Hematopoietic multipotent progenitor cell treated with erythropoietin and hydrocortisone succinate and interleukin-3 and kit ligand, for 15 days (in vitro differentiated cells): ENCODE measurements at regions not wholly inside any gene's neighbourhood (a gene's known extent, or its start where the extent isn't known, plus 50 kb on each side); places are given as distances from the start of the nearest gene placed in this dataset.
"Not testable (repeated sequence)": the region's sequence is repeated elsewhere in the genome, so short reads cannot be mapped to it uniquely, and the experiment has no call there.

Source experiments
- DNase-seq: peaks from one replicate; pipeline ENCODE4 v3.0.0-alpha.2; 2015; ENCODE audit warnings: low spot score

DNA sequence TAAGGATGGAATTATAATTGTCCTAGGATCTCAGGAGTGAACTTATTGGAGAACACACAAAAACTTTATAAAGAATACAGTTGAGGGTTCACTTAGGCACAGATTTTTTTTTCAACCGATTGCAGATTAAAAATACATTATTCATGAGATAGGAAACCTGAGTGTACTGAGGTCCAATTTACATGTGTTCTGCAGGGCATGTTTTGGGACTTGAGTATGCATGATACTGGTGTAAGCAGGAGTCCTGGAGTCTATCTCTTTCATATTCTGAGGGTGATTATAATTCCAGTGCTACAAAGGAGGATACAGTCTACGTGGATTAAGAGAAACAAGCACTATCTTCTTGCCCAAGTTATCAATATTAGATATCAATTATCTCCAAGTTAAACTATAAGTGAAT is 139.3 kb upstream of the HSFY2 start:
- no peak for DNase-seq

DNA sequence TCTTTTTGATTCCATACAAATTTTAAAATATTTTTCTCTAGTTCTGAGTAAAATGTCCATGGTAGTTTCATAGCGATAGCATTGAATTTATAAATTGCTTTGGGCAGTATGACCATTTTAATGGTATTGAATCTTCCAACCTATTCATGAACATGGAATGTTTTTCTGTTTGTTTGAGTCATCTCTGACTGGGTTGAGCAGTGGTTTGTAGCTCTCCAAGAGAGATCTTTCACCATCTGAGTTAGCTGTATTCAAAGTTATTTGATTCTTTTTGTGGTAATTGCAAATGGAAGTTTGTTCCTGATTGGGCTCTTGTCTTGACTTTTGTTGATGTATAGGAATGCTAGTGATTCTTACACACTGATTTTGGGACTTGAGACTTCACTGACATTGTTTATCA is 136.3 kb upstream of the HSFY2 start:
- DNase-seq = no peak

DNA sequence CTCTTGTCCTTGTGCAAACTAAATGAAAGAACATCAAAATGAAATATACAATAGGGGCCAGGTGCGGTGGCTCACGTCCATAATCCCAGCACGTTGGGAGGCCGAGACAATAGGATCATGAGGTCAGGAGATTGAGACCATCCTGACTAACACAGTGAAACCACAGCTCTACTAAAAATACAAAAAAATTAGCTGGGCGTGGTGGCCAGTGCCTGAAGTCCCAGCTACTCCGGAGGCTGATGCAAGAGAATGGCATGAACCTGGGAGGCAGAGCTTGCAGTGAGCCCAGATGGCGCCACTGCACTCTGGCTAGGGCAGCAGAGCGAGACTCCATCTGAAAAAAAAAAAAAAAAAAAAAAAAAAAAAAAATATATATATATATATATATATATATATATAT is 132.7 kb upstream of the HSFY2 start:
- not testable (repeated sequence) for DNase-seq

- no peak for DNase-seq
These were observed 130.8 kb upstream of the HSFY2 start for GRCh38 chrY:18904296-18904695.

DNA sequence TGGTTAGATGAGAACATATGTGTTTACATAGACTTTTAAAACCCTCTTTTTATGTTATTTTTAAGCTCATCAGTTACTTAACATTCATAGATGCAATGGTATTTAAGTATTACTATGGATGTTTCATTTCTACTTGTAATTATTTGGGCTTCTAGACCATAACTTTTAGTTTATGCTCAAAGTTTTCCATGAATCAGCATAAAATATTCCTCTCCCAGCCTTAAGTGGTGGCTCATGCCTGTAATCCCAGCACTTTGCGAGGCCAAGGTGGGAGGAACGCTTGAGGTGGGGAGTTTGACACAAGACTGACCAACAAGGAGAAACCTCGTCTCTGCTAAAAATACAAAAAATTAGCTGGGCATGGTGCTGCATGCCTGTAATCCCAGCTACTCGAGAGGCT is 118.5 kb upstream of the HSFY2 start:
- no peak for DNase-seq

DNA sequence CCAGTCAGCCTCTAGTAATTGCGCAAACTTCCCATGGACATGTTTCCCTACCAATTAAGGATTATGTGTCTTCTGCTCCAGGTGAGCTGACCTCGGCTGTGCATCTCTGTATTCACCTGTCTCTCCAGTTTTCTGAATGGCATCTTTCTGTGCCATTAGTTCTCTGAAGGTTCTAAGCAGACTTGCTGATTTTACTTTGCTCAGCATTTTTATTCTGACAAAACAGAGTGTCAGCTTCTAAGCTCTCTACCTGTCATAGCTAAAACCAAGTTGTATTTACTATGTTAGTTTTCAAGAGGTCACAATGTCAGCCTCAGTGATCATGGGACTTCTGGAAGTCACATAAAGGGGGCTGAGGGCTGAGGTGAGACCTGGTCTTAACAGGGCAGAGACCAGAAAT is 116.0 kb upstream of the HSFY2 start:
- no peak for DNase-seq

DNA sequence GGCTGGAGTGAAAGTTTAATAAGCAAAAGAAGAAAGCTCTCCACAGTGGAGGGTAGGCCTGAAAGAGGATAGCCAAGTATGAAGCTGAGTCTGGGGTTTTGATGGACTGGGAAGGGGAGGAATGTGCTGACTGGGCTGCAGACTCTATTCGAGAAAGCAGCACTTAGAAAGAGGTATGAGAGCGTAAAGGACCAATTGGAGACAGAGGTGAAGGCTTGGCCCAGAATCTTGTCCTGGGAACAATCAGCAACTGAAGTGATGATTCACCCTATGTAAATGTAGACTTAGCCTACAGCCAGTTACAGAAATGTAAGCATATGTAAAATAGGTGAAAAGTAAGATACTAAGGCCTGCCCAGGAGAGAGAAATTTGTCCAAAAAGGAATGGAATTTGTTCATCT is 111.2 kb upstream of the HSFY2 start:
- no peak for DNase-seq

GRCh38 chrY:18869145-18869544 is 95.6 kb upstream of the HSFY2 start:
- DNase-seq = not testable (repeated sequence)

DNA sequence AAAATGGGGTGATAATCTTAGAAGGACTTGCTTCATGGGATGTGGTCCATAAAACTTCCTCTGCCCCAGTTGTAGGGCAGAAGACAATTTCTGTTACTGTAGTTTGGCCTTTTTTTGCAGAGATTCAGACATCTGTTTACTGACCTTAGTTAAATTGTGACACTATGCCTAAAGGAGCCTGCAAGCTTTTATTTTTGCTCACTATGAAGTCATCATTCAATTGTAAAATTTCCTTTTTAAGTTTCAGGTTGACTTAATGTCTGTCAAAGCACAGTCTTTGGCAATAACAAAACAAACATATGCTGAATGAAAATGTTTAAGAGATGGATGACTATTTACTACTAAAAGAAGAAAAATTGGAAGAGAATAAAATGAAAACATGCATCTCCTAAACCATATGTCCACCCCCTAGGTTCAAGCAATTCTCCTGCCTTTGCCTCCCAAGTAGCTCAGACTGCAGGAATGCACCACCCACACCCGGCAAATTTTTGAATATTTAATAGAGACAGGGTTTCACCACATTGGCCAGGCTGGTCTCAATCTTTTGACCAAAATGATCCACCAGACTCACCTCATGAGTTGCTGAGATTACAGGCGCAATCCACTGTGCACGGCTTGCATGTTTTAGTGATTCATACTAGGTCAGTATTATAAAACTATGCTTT is 93.5 kb upstream of the HSFY2 start:
- DNase-seq = not testable (repeated sequence)

- not testable (repeated sequence) for DNase-seq
These were observed 87.3 kb upstream of the HSFY2 start for GRCh38 chrY:18860856-18861255.

DNA sequence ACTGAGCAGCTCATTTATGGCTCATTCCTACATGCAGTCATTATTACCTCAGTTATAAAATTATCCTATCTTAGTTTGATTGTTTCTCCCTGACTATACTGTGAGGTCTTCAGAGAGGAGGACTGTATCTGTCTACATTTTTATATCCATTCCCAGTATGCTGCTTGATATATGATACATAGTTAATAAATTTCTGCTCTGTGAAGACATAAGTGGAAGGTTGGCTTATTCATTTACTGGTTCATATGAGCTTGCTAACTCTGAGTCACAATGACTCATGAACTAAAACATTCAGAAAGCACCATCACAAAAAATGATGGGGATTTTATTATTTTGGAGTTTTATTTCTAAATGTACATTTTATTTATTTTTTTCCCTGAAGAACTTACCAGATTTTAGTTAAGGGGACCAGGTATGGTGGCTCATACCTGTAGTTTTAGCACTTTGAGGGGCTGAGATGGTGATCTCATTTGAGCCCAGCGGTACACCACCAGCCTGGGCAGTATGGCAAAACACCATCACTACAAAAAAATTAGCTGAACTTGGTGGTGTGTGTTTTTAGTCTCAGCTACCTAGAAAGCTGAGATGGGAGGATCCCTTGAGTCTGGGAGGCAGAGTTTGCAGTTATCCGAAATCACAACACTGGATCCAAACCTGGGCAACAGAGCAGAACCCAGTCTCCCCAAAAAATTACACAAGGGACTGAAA is 85.1 kb upstream of the HSFY2 start:
- not testable (repeated sequence) for DNase-seq

- DNase-seq = not testable (repeated sequence)
These were observed 81.6 kb upstream of the HSFY2 start for GRCh38 chrY:18855184-18855583.

DNA sequence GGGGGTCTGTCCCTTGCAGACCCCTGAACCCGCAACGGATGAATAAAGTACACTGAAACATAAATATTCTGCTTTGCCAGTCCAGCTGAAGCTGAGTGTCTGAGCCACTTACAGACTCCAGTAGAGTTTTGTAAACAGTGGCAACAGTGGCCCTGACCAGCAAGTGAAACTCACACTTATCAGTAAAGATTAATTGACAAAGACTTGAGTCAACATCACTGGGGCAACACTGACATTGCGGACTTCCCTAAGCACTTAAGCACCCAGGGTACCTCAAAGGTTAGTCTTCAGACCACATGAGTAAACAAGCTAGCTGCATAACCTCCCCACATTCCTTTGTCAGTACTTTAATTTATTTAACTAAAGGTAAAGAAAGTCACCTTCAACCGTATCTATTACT is 79.8 kb upstream of the HSFY2 start:
- DNase-seq = not testable (repeated sequence)

DNA sequence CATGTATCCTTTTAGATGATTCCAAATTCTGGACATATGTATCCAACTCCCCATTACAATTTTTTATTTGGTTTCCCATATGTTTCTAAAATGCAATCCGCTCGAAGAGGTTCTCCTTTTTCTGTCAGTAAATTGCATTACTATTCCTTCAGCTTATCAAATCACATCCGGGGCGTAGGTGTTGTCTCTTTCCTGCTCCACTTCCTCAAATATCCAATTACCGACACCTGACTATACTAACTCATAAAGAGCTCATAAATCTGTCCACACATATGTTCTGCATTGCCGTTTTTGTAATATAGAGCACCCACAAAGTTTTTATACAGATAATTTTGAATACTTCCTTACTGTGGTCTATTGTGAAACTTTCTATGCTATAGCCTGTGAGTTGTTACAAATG is 63.1 kb upstream of the HSFY2 start:
- DNase-seq = not testable (repeated sequence)
